Hippocampal formation (tissue), 2 donors: ENCODE measurements at regions not wholly inside any gene's neighbourhood (a gene's known extent, or its start where the extent isn't known, plus 50 kb on each side); places are given as distances from the start of the nearest gene placed in this dataset.

Source experiments
- DNase-seq, 2 donors: peaks; one replicate each; lab custom pipeline; 2025; lab: John Stamatoyannopoulos, UW

GRCh38 chr7:155995183-155995612, 182.9 kb upstream of the SHH start:
- no peak for DNase-seq

- DNase-seq = no peak
Observed at GRCh38 chr7:155994279-155994811, 182.1 kb upstream of the SHH start.

- no peak for DNase-seq
Observed at GRCh38 chr7:155993420-155994278, 181.4 kb upstream of the SHH start.

- no peak for DNase-seq
Observed at GRCh38 chr7:155992974-155993373, 180.7 kb upstream of the SHH start.

DNA sequence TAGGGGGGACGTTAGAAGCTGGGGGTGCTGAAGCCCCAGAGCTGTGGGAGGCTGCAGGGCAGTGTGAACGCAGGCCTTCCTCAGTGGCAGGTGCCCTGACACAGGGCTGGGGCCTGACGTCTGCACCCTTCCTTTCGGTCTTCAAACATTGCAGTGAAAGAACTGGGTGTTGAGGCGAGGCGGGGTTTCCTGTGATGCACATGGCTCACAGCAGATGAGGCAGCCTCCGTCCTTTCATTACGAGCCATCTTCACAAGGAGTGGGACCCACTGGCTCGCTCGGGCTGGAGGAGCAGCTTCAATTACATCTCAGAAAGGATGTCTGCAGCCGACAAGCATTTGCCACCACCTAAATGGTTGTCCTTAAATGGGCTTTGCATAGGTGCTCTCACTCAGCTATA, 180.3 kb upstream of the SHH start:
- no peak for DNase-seq

DNA sequence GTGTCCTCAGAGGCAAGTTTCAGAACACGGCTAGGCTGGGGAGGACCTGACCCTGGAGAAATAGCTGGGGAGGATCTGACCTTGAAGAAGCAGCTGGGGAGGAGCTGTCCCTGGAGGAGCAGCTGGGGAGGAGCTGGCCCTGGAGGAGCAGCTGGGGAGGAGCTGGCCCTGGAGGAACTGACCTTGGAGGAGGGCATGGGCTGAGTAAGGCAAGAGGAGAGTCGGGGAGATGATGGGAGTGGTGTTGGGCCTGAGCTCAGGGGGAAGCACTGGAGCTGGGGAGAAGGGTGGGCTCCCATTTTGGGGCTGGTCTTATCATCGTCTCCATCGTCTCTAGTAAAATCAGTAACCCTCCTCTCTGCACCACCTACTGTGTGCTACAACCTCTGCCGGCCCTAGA, 179.8 kb upstream of the SHH start:
- no peak for DNase-seq

DNA sequence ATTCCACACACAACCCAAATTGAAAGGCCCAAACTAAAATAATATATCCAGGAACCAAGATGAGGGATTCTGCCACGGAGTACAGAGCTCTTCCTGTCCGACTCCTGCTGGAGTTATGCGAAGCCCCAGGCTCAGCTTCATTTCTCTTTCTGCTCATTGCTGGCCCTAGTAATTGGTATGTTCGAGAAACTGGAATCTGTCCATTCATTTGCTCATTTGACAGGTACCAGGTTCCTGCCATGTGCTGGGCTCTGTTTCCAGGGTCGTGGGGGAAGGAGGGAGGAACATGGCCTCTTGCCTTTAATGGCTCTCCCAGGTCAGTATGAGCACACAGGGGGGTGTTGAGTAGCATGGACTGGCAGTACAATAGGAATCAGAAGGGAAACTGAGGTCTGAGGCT, 179.2 kb upstream of the SHH start:
- no peak for DNase-seq

DNA sequence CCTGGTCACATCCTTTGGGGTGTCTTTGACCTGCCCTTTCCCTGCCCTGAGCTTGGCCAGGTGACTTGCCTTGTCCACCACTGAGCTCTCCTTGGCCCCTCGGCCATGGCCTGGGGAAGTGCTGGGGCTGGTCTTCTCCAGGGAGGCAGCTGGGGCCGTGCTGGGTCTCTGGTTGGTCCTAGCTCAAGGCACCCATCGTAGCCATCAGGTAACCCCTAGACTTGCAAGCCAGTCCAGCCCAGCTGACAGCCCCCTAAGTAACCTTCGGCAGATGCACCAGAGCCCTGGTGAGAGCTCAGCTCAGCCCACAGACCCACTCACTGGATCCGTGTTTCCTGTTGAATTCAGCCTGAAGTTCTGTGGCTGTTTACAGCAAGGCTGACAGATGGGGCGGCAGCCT, 176.2 kb upstream of the SHH start:
- DNase-seq = no peak

GRCh38 chr7:155987681-155988235, 175.5 kb upstream of the SHH start:
- DNase-seq = no peak

- DNase-seq = no peak
Observed at GRCh38 chr7:155986497-155987160, 174.4 kb upstream of the SHH start.

- no peak for DNase-seq
Observed at GRCh38 chr7:155985518-155986250, 173.4 kb upstream of the SHH start.

DNA sequence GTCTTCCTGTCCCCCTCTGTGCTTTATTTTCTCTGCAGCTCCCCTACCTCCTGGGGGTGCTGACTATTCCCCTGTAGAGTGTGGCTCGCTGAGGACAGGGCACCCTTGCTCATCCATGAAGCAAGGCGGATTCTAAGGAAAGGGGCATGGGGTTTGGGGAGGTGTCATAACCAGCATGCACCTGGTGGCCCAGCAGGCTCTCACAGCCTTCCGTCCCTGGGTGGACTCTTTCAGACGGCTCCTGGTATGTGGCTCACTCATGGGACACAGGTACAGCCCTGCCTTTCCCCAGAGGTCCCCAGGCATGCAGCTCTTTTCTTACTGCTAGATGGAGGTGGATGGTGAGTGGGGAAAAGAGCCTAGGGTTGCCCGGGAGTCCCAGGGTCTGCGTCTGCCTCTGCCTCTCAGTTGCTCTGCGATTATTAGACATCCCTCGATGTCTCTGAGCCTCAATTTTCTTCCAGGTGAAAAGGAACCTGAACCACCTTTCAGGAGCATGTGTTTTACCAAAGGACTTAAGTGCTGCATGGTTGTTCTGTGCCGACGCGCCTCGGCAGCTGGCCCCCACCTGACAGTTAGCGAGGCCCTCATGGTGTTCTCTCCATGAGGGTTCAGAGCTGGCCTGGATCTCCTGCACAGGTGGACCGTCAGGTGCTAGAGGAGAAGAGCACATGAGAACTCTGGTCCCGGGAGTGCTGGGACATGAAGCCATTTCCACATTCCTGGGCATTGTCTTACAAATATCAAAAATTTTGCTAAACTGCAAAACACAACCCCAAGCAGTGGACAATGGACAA, 172.5 kb upstream of the SHH start:
- DNase-seq = no peak

DNA sequence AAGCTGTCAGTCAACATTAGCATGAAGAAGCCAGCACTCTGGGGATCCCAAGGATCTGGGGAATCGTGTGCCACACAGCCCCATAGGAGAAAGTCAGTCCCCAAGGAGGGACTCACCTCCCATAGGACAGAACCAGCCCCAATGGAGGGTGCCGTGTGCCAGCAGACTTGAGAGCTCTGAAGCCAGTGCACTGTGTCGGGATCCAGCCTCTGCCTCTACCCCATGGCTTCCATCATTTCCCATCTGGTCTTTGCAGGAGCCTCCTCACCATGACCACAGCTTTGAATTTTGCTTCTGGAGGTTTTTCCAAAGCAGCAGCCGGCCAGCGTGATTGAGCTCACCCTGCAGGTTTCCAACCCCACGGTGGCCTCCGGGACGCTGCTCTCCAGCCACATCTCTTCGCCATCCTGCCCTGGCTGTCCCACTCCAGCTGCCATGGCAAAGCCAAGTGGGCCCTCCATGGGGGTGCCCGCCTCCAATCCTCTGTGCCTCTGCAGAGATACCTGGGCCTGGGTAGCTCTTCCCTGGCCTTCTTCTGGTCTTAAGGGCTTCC, 171.8 kb upstream of the SHH start:
- no peak for DNase-seq

GRCh38 chr7:155983176-155983815, 171.0 kb upstream of the SHH start:
- no peak for DNase-seq

DNA sequence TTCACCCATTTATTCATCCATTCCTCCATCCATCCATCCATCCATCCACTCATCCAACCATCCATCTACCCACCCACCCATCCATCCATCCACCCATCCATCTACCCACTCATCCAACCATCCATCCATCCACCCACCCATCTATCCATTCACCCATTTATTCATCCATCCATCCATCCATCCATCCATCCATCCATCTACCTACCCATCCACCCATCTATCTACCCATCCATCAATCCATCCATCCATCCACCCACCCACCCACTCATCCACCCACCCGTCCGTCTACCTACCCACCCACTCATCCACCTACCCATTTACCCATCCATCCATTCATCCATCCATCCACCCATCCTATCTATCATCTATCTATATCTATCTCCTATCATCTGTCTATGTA, 169.4 kb upstream of the SHH start:
- no peak for DNase-seq

GRCh38 chr7:155980841-155981240, 168.6 kb upstream of the SHH start:
- no peak for DNase-seq

DNA sequence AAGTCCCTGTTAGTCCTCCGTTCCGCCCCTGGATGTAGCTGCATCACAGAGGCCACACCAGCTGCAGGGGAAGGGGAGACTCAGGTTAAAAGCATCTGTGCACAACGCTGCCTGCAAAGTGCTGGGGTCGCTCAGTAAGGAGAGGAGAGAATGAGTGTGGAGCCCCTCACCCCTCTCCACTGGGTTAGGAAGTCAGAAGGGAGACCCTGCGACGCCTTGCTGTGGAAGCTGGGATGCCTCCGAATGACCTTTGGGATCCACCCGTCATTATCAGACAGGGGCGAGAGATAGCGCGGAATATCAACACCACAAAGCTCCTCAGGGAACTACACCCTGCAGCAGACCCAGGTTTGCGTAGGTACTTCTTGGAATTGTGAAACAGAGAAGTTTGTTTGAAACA, 167.7 kb upstream of the SHH start:
- DNase-seq = no peak

DNA sequence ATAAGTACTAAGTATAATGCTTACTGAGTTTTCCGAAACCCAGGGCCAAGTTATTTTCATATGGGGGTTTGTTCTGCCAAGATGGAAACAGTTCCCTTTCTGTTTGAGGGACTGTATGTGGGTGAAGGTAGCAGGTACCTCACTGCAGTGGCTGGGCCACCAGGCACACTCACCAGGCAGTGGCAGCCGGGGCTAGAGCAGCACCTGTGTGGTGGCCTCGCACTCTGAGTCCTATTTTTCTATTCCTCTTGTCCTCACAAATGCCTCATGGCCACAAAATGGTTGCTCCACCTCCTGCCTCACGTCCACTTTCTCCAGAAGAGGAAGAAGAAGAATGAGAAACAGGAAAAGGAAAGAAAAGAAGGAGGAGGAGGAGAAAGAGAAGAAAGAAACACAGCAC, 167.3 kb upstream of the SHH start:
- DNase-seq = no peak

GRCh38 chr7:155975490-155975889, 163.2 kb upstream of the SHH start:
- no peak for DNase-seq

- DNase-seq = no peak
Observed at GRCh38 chr7:155974186-155974897, 162.1 kb upstream of the SHH start.
